ENCODE measurements at regions not wholly inside any gene's neighbourhood (a gene's known extent, or its start where the extent isn't known, plus 50 kb on each side); places are given as distances from the start of the nearest gene placed in this dataset.

DNA sequence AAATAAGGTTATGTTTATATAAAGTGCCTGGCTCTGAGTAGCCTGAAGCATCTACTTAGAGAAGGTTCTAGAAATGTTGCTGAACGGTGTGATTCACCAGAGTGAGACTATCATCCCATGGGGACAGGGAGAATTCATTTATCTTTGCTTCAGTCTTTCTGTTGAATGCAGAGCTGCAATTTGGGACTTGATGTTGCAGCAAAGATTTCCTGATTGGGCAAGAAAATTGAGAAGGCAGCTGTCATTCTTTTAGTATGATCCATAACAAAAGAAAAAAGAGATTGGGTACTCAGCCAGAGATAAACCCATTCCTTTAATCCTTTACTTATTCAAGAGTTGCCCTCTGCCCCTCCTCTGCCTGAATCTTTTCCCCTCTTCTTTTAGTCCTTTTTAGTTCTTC is 456.3 kb upstream of the WWC1 start:
- Histone ChIP-seq H3K79me2 (ENCODE audit: insufficient read depth, low read length) (no peaks in the 10 kb centered on the region), H3F3A (ENCODE audit: insufficient read depth) (no peaks in the 10 kb centered on the region), H3K27me3 (ENCODE audit: low read length) (no peaks in the 10 kb centered on the region), H3K9me2 (replicated peaks; ENCODE audit: insufficient read depth, low read length) (no peaks in the 10 kb centered on the region), H3K9me3 (ENCODE audit: insufficient read depth, low read length) (no peaks in the 10 kb centered on the region), H3K4me3 (ENCODE audit: insufficient read depth, low read length, poor library complexity, severe bottlenecking) (no peak overlapping the region), H3K36me3 (ENCODE audit: low read length) (no peaks in the 10 kb centered on the region), H4K20me1 (ENCODE audit: low read depth, low read length) (no peaks in the 10 kb centered on the region), H2AFZ (ENCODE audit: low read depth, low read length, severe bottlenecking) (no peak overlapping the region), H3K27ac (ENCODE audit: low read depth, low read length) (no peak overlapping the region), H3K9ac (ENCODE audit: low read length) (no peak overlapping the region), H3K4me2 (ENCODE audit: low read depth, low read length, poor library complexity, severe bottlenecking) (no peak overlapping the region)
- no peak for TF ChIP-seq EZH2phosphoT487 (conservative IDR thresholded peaks at IDR 0.05; ENCODE audit: low read length)
- TF ChIP-seq, protein P1, sequence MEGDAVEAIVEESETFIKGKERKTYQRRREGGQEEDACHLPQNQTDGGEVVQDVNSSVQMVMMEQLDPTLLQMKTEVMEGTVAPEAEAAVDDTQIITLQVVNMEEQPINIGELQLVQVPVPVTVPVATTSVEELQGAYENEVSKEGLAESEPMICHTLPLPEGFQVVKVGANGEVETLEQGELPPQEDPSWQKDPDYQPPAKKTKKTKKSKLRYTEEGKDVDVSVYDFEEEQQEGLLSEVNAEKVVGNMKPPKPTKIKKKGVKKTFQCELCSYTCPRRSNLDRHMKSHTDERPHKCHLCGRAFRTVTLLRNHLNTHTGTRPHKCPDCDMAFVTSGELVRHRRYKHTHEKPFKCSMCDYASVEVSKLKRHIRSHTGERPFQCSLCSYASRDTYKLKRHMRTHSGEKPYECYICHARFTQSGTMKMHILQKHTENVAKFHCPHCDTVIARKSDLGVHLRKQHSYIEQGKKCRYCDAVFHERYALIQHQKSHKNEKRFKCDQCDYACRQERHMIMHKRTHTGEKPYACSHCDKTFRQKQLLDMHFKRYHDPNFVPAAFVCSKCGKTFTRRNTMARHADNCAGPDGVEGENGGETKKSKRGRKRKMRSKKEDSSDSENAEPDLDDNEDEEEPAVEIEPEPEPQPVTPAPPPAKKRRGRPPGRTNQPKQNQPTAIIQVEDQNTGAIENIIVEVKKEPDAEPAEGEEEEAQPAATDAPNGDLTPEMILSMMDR (IDR thresholded peaks at IDR 0.05; ENCODE audit: insufficient read depth, low read length, poor library complexity, severe bottlenecking) = no peak

DNA sequence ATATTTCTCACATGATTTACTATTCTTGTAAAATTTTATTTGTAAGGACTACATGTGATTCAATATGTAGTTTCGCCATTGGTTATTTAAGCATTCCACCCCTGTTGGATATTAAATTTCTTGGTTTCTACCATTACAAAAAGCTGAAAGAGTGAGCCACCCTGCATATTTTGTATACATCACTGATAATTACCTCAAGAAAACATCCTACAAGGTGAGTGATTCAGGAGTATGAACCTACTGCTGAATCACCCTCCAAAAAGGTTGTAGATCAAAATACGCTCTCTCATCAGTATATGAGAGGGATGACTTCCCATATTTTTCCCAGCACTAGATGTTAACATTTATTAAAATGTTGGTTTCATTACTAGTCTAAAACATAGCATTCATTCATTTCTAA is 454.3 kb upstream of the WWC1 start:
- H3K27ac ChIP-seq (ENCODE audit: low read depth, low read length) = no peak overlapping the region
- H2AFZ ChIP-seq (ENCODE audit: low read depth, low read length, severe bottlenecking) = no peak overlapping the region
- H3F3A ChIP-seq (ENCODE audit: insufficient read depth) = no peaks in the 10 kb centered on the region
- no peaks in the 10 kb centered on the region for H3K79me2 ChIP-seq (ENCODE audit: insufficient read depth, low read length)
- no peak overlapping the region for H3K4me3 ChIP-seq (ENCODE audit: insufficient read depth, low read length, poor library complexity, severe bottlenecking)
- TF ChIP-seq, protein P1 (IDR thresholded peaks at IDR 0.05; ENCODE audit: insufficient read depth, low read length, poor library complexity, severe bottlenecking) = no peak
- no peak for TF ChIP-seq EZH2phosphoT487 (conservative IDR thresholded peaks at IDR 0.05; ENCODE audit: low read length)
- H3K9me3 ChIP-seq (ENCODE audit: insufficient read depth, low read length) = no peaks in the 10 kb centered on the region
- H3K36me3 ChIP-seq (ENCODE audit: low read length) = no peaks in the 10 kb centered on the region
- no peaks in the 10 kb centered on the region for H3K27me3 ChIP-seq (ENCODE audit: low read length)
- no peak overlapping the region for H3K4me2 ChIP-seq (ENCODE audit: low read depth, low read length, poor library complexity, severe bottlenecking)
- H4K20me1 ChIP-seq (ENCODE audit: low read depth, low read length) = no peaks in the 10 kb centered on the region
- H3K9me2 ChIP-seq (replicated peaks; ENCODE audit: insufficient read depth, low read length) = no peaks in the 10 kb centered on the region
- no peak overlapping the region for H3K9ac ChIP-seq (ENCODE audit: low read length)

DNA sequence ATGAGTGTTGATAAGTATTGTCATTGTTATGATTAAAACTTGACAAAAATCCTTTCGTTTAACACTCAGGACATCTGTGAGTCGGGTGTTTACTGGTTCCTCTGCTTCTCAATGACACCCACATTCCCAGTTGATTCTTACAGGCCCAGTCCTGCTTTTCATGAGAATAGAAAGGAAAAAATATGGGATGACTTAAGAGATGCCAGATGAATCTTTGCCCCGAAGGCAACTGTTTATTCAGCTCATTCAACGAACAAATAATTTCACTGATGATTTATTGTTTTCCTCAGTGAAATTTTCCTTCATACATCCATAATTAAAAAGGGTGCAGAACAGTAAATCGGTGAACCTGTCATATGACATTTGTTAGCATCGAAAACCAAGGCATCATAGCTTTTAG is 452.4 kb upstream of the WWC1 start:
- Histone ChIP-seq H3K9me3 (ENCODE audit: insufficient read depth, low read length) (no peaks in the 10 kb centered on the region), H3K4me3 (ENCODE audit: insufficient read depth, low read length, poor library complexity, severe bottlenecking) (no peak overlapping the region), H3K9me2 (replicated peaks; ENCODE audit: insufficient read depth, low read length) (no peaks in the 10 kb centered on the region), H2AFZ (ENCODE audit: low read depth, low read length, severe bottlenecking) (no peak overlapping the region), H3K27ac (ENCODE audit: low read depth, low read length) (no peak overlapping the region), H3K9ac (ENCODE audit: low read length) (no peak overlapping the region), H3K36me3 (ENCODE audit: low read length) (no peaks in the 10 kb centered on the region), H3K27me3 (ENCODE audit: low read length) (no peaks in the 10 kb centered on the region), H4K20me1 (ENCODE audit: low read depth, low read length) (no peaks in the 10 kb centered on the region), H3K79me2 (ENCODE audit: insufficient read depth, low read length) (no peaks in the 10 kb centered on the region), H3K4me2 (ENCODE audit: low read depth, low read length, poor library complexity, severe bottlenecking) (no peak overlapping the region), H3F3A (ENCODE audit: insufficient read depth) (no peaks in the 10 kb centered on the region)
- no peak for TF ChIP-seq EZH2phosphoT487 (conservative IDR thresholded peaks at IDR 0.05; ENCODE audit: low read length)
- TF ChIP-seq, protein P1 (IDR thresholded peaks at IDR 0.05; ENCODE audit: insufficient read depth, low read length, poor library complexity, severe bottlenecking) = no peak

Measured in SU-DHL-6 (cell line).